ENCODE measurements at regions not wholly inside any gene's neighbourhood (a gene's known extent, or its start where the extent isn't known, plus 50 kb on each side); places are given as distances from the start of the nearest gene placed in this dataset.

DNA sequence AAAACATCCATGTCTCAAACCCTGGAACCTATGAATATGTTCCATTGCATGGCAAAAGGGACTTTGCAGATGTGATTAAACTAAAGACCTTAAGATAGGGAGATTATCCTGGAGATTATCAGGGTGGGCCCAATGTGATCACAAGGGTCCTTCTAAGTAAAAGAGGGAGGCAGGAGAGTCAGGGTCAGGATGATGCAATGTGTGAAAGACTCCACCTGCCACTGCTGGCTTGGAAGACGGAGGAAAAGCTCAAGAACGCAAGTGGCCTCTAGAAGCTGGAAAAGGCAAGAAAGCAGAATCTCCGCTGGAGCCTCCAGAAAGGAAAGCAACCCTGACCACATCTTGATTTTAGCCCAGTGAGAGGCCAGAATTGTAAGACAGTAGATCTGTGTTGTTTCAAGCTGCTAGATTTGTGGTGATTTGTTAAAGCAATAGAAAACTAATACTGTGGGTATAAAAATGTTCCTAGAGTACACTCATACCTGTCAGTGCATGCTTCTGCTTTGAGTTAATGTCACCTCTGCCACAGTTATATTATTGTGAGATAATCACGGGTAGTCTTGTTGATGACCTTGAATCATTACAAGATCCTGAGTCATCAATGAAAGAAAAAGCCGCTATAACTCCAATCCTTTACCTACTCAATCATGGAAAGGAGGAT, 93.5 kb upstream of the TNPO1 start:
- Histone ChIP-seq H3K79me2 (ENCODE audit: low read length) (no peaks in the 10 kb centered on the region), H3K4me2 (ENCODE audit: low read length) (peak overlapping the region; percentile 53; the same call in 1 of the 2 replicates), H4K20me1 (ENCODE audit: low read length) (no peaks in the 10 kb centered on the region), H3K9ac (ENCODE audit: low read length) (no peak overlapping the region), H3K36me3 (ENCODE audit: low read depth, low read length) (no peaks in the 10 kb centered on the region), H3K4me3 (ENCODE audit: low read length) (no peak overlapping the region), H3K9me2 (replicated peaks; ENCODE audit: low read length) (no peaks in the 10 kb centered on the region), H3F3A (ENCODE audit: low read length, unreplicated experiment) (no peaks in the 10 kb centered on the region), H3K27ac (ENCODE audit: low read length) (no peak overlapping the region), H2AFZ (ENCODE audit: low read length) (no peak overlapping the region), H3K4me1 (ENCODE audit: insufficient read depth, low read length) (peaks cover 16% of the 10 kb centered on the region), H3K27me3 (ENCODE audit: low read length) (no peaks in the 10 kb centered on the region), H3K9me3 (ENCODE audit: low read length) (no peaks in the 10 kb centered on the region)
- TF ChIP-seq, protein P1, sequence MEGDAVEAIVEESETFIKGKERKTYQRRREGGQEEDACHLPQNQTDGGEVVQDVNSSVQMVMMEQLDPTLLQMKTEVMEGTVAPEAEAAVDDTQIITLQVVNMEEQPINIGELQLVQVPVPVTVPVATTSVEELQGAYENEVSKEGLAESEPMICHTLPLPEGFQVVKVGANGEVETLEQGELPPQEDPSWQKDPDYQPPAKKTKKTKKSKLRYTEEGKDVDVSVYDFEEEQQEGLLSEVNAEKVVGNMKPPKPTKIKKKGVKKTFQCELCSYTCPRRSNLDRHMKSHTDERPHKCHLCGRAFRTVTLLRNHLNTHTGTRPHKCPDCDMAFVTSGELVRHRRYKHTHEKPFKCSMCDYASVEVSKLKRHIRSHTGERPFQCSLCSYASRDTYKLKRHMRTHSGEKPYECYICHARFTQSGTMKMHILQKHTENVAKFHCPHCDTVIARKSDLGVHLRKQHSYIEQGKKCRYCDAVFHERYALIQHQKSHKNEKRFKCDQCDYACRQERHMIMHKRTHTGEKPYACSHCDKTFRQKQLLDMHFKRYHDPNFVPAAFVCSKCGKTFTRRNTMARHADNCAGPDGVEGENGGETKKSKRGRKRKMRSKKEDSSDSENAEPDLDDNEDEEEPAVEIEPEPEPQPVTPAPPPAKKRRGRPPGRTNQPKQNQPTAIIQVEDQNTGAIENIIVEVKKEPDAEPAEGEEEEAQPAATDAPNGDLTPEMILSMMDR (conservative IDR thresholded peaks at IDR 0.05; ENCODE audit: low read depth, low read length), result no peak
- CTCF ChIA-PET, result no interaction called here
- peak; percentile 3 for DNase-seq
- BruUV-seq (replicated peaks), result no TSS peak
- POLR2A ChIA-PET (ENCODE audit: unreplicated experiment), result no interaction called here
- intact Hi-C loops (cut with micrococcal nuclease), result no loop called here
- ATAC-seq, result peak; percentile 24

DNA sequence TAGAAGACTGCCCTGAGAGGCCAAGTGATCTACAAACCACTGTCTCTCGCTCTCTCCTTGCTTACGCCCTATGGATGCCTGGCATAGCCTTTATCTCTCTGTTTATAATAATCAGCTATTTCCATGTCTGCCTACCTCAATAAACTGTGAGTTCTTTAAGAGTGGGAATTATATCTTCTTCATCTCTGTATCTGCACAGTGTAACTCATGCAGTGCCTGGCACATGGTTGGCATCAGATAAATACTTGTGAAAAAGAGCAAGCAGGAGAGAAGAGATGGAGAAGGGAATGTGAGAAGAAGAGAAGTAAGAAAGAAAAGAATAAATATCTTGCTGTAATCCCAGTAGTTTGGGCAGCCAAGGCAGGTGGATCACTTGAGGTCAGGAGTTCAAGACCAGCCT, 94.6 kb upstream of the TNPO1 start:
- ChIA-PET CTCF (no interaction called here), POLR2A (ENCODE audit: unreplicated experiment) (no interaction called here)
- intact Hi-C loops (cut with micrococcal nuclease), result no loop called here
- BruUV-seq (replicated peaks), result no TSS peak
- Histone ChIP-seq H3K36me3 (ENCODE audit: low read depth, low read length) (no peaks in the 10 kb centered on the region), H3K27ac (ENCODE audit: low read length) (no peak overlapping the region), H3K9ac (ENCODE audit: low read length) (no peak overlapping the region), H3F3A (ENCODE audit: low read length, unreplicated experiment) (no peaks in the 10 kb centered on the region), H3K9me2 (replicated peaks; ENCODE audit: low read length) (no peaks in the 10 kb centered on the region), H3K9me3 (ENCODE audit: low read length) (no peaks in the 10 kb centered on the region), H3K79me2 (ENCODE audit: low read length) (no peaks in the 10 kb centered on the region), H3K4me2 (ENCODE audit: low read length) (no peak overlapping the region), H3K4me3 (ENCODE audit: low read length) (no peak overlapping the region), H3K27me3 (ENCODE audit: low read length) (no peaks in the 10 kb centered on the region), H2AFZ (ENCODE audit: low read length) (no peak overlapping the region), H4K20me1 (ENCODE audit: low read length) (no peaks in the 10 kb centered on the region), H3K4me1 (ENCODE audit: insufficient read depth, low read length) (peaks cover 16% of the 10 kb centered on the region)
- DNase-seq (no peak), ATAC-seq (no peak)
- TF ChIP-seq EZH2 (IDR thresholded peaks at IDR 0.05; ENCODE audit: low read length, unreplicated experiment) (no peak), EZH2phosphoT487 (IDR thresholded peaks at IDR 0.05; ENCODE audit: borderline replicate concordance, low read length) (no peak)
- TF ChIP-seq, protein P1 (conservative IDR thresholded peaks at IDR 0.05; ENCODE audit: low read depth, low read length), result no peak

DNA sequence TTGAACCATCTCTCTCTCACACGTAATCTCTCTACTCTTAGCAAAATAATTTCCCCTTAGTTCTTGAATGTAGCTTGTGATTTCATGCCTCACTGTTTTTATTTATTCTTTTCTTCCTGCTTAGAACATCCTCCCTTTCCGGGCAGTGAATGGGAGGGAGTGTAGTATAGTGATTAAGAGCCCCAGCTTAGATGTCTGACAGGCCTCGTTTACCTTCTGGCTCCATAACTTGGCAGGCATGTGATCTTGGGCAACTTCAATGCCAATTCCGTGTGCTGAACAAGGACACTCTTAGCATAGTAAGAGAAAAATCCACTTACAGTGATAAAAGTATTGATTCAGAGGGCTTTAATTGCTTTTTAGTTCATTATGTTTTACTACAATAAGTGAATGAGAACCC, 96.3 kb upstream of the TNPO1 start:
- no peak overlapping the region for H2AFZ ChIP-seq (ENCODE audit: low read length)
- no peaks in the 10 kb centered on the region for H3K9me2 ChIP-seq (replicated peaks; ENCODE audit: low read length)
- no peaks in the 10 kb centered on the region for H3F3A ChIP-seq (ENCODE audit: low read length, unreplicated experiment)
- CTCF ChIA-PET, result no interaction called here
- no peaks in the 10 kb centered on the region for H3K27me3 ChIP-seq (ENCODE audit: low read length)
- no peaks in the 10 kb centered on the region for H4K20me1 ChIP-seq (ENCODE audit: low read length)
- TF ChIP-seq, protein P1 (conservative IDR thresholded peaks at IDR 0.05; ENCODE audit: low read depth, low read length), result no peak
- TF ChIP-seq EZH2 (IDR thresholded peaks at IDR 0.05; ENCODE audit: low read length, unreplicated experiment) (no peak), EZH2phosphoT487 (IDR thresholded peaks at IDR 0.05; ENCODE audit: borderline replicate concordance, low read length) (no peak)
- no peak overlapping the region for H3K4me2 ChIP-seq (ENCODE audit: low read length)
- no TSS peak for BruUV-seq (replicated peaks)
- intact Hi-C loops (cut with micrococcal nuclease), result no loop called here
- POLR2A ChIA-PET (ENCODE audit: unreplicated experiment), result no interaction called here
- DNase-seq (no peak), ATAC-seq (no peak)
- no peak overlapping the region for H3K4me3 ChIP-seq (ENCODE audit: low read length)
- no peak overlapping the region for H3K27ac ChIP-seq (ENCODE audit: low read length)
- peaks cover 16% of the 10 kb centered on the region for H3K4me1 ChIP-seq (ENCODE audit: insufficient read depth, low read length)
- H3K36me3 ChIP-seq (ENCODE audit: low read depth, low read length), result no peaks in the 10 kb centered on the region
- H3K9me3 ChIP-seq (ENCODE audit: low read length), result no peaks in the 10 kb centered on the region
- no peak overlapping the region for H3K9ac ChIP-seq (ENCODE audit: low read length)
- no peaks in the 10 kb centered on the region for H3K79me2 ChIP-seq (ENCODE audit: low read length)

Measured in PC-3 (cell line).